ENCODE measurements at regions not wholly inside any gene's neighbourhood (a gene's known extent, or its start where the extent isn't known, plus 50 kb on each side); places are given as distances from the start of the nearest gene placed in this dataset.

DNA sequence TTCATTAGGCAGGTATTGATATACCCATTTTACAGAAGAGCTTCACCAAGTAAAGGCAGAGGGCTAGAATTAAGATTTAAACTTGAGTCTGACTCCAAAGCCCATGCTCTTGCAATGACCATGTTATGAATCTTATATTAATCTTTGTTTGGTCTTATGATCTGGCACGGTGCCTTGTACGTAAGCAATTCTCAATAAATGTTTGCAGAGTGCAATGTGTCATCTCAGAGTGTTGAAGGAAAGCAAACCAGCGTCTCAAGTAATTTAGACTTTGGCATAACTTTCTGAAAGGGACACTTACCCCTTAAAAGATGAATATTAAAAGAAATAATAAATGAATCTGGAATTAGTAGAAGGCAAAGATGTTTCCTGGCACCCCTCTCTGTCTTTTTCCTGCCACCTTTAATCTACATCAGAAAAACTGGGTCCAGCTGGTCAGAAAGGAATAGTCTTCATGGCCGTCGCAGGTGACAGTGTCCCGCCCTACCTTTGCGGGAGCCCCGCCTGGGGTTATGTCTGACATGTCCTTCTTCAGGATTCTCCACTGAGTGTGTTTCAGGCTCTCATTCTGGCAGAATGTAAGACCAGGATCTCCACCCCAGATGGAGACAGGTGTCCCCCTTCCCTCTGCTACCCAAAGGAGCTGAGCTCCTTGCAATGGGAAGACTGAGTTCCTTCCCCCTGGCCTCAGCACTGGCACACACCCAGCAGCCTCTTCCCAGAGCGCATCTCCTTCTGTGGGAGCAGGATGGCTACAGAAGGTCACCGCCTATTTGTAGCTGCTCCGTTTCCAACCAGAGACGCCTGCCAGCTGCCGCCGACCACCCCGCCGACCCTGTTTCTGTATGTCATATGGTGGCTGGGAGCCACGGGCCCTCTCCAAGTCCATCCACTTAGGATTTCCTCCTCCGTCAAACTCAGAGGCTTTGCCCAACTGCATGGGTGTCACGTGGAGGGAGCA, 266.3 kb upstream of the ECI2 start:
- DNase-seq: no peak

DNA sequence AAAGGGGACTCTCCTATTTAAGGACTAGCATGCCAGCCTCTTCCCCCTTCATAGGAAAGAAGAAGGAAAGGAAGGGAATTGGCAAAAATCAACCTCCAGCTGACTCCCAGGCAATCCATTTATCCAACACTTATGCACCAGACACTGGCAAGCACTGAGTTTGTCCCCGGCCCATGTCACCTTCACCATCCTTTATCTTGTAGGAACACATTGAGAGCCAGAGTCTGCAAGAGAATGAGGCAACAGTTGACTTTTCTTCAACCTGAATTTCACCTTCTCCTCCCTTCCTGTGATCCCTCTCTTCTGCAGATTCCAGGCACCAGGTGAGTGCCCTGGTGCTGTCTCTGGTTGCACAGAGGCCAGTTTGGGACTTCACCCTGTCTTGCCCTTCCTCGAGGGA, 264.3 kb upstream of the ECI2 start:
- no peak for DNase-seq

DNA sequence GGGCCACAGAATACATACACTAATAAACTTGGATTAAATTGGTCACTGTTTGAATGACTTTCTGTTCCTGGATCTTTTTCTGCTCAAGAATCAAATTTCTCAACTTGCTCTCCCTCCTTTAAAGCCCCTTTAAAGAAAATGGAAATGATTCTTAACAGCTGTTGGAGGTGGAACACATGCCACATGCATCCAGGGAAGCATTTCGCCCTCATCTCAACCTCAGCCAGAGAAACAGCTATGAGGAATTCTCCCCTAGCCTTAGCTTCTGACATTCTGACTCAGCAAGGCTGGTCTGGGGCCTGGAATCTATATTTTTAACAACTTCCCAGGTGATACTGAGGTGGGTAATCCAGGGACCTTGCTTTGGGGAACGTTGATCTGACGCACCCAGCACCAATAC, 263.4 kb upstream of the ECI2 start:
- no peak for DNase-seq

DNA sequence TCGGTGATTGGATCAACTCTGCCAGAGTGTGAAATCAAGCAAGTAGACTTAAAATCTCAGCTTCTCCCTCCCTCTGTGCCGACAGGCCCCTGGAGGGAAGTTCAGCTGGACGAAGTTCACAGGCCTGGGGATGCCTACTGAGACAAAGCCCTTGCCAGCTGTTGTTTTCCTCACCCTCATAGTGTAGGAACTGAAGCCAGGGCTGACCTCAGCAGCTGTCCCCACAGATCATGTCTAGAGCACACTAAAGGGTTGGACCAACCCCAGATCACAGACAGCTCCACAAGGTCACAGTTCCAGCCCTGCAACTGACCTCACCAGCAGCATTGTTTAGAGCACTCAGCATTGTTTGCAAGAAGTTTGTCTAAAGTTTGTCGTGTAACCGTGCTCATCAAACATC, 261.9 kb upstream of the ECI2 start:
- DNase-seq: no peak

DNA sequence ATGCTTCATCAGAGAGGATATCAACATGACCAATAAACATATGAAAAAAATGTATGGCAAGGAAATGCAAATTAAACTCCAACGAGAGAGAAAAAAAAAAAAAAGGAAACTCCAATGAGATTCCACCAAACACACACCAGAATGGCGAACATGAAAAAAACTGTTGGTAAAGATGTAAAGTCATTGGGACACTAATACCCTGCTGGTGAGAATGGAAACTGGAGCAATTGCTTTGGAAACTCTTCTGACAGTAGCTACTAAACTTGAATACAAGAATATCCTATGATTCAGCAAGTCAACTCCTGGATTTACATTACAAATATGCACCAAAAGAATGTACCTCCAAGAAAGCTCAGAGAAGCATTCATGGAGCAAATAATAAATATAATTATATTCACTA, 260.7 kb upstream of the ECI2 start:
- no peak for DNase-seq

DNA sequence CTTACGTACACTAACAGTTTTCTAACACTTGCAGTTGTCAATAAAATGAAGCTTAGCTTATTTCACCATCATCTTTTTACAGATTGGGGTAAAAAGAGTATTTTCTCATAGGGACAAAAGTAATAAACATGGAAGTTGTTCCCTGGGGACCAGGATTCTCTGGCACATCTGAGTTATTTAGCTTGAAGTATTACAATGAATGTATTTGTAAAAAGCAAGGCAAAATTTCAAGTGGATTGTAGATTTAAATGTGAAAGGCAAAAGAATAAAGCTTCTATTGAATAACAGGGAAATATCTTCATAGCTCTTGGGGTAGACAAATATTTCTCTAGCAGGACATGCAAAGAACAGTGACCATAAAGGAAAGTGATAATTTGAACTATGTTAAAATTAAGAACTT, 260.0 kb upstream of the ECI2 start:
- no peak for DNase-seq

DNA sequence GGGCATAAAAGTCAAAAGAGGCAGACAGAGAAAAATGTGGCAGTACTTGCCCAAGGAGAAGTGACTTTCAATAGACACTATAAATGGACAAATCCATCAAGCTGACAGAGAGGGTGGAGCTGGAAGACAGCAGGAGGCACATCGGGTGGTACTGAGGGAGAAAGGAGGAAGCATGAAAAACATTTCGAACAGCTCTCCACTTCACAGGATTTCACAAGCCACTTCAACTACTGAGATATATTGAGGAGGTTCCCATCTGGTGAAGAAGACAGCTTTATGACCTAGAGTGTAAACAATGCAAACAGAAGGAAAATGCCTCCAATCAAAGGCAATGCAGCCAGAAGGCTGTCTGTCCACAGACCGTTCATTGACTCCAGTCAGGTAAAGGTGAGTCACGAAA, 259.4 kb upstream of the ECI2 start:
- DNase-seq: no peak

DNA sequence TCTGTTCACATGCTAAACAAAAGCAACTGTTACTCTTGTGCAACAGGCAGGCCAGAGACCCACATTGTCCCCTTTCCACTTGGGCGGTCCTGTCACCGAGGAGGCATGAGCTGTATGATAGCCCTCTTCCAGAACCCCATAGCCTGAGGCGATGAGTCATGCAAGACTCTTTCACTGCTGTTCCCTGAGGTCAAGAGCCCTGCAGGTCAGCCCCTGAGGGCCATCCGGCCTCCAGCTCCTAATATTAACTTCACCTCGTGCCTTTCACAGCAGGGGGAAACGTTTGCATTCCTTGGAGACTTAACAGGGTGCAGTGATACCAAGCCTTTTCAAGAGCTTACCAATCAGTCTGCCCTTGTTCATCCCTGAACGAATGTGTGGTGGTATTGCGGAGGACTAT, 253.3 kb upstream of the ECI2 start:
- no peak for DNase-seq

DNA sequence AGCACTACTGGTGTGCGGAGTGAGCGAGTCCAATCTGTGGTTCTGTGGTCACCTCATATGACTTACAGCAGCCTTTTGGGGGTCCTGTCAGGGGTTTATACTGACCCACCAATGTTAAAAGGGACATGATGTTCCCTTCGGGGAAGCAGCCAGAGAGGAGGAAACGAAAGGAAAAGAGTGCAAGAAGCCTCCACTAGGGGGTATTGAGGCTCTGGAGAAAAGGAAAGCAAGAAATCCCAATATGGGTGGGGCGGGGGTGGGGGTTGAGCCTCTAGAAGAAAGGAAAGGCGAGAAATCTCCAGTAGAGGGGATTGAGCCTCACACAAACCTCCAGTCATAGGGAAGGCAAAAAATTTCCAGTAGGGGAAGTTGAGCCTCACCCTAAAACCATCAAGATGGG, 249.3 kb upstream of the ECI2 start:
- DNase-seq: no peak

DNA sequence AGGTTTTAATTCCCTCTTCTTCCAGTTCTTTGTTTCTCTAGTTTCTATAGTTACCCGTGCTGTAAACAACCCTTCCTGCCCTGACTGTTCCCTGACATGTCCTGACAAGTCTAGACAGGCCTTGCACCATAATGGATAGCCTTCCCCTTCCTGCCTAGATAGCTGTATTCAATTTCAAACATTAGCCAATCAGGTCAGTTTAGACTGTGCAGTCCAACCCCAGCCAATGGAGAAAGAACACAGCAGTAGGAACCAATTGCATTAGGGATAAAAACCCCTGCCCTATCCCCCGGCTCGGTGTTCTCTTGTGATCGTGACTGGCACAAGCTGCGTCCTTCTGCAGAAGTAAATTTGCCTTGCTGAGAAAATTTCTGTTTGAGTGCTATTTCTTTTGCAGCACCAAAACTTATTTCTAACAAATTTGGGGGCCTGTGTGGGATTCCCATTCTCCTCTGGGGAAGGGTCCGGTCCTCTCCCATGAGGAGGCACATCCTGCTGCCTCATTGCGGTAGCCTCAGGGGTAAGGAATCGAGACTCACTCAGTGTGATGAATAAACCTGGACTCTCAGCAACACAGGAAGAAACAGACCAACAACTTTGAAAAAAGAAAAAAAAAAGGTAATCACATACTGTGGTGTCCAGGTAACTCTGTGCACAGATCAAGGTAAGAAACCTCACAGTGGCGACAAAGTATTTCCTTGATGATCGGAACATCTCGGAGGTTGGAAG, 248.7 kb upstream of the ECI2 start:
- DNase-seq: no peak

DNA sequence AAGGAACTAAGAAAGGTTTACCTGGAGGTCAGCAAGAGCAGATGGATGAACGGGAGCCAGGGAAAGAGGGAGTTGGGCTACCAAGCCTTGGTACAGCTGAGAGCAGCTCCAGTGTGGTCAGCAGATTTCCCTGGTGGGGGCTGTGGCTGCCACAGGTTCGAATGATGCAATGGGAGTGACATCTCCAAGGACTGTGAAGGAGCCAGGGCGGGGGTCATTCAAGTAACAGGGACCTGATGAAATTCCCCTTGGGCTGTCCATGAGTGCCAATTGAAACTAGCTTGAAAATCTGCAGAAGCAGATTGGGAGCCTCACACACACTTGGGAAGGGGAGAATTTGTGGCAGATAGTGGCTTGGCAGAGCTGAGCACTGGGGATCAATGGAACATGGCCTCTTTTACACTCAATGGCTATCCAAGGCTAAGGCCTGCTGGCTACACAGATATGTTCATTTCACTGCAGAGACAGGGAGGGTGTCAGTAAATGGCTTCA, 247.0 kb upstream of the ECI2 start:
- no peak for DNase-seq

DNA sequence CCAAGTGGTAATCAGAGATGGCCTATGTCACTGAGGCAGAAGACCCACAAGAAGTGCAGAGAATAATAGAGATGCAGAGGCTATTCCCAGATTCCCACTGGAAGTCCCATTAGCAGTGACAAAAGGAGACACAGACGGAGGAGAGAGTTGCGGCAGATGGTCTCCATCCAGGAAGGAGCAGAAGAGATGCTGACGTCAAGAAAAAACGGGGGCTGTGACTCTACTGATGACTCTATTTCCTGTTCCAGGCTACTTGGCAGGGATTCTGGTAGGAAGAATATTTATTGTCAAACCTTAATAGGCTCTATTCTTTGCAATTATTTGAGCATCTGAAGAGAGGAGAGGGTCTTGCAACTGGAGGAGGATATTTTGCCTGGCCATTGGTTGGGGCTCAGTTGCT, 246.0 kb upstream of the ECI2 start:
- DNase-seq: no peak

DNA sequence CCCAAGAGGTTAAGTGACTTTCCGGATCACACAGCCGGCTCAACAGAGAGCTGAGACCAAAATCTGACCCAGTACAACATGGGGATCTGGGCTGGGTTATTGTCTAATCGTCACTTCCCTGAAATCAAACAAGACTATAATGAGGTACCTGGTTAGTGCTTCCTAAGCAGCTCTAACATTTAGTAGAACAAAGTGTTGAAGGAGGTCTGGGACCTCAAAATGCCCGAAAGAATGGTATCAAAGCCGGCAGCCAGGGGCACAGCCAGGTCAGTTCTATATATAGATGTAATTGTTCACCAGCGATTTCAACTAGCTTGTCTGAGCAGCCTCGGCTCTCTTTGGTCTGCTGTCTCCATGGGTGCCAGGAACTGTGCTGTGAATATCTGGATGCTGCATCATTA, 245.5 kb upstream of the ECI2 start:
- DNase-seq: no peak

DNA sequence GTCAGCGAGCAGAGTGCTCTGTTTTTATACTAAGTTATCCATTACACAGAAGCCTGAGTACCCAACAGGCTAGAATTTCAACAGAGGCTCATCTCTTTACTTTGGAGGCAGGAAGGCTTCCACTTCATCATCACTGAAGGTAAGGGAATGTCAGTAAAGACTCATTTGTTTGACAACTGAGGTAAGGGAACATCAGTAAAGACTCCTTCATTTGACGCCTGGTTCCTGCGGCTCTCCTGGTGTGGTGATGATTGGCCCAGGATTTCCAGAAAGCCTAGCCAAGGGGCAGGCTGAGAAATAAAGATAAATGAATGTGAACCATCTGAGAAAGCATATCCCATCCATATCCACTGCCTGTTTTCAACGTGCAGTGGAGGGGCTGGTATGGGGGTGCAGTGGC, 244.6 kb upstream of the ECI2 start:
- DNase-seq: no peak

DNA sequence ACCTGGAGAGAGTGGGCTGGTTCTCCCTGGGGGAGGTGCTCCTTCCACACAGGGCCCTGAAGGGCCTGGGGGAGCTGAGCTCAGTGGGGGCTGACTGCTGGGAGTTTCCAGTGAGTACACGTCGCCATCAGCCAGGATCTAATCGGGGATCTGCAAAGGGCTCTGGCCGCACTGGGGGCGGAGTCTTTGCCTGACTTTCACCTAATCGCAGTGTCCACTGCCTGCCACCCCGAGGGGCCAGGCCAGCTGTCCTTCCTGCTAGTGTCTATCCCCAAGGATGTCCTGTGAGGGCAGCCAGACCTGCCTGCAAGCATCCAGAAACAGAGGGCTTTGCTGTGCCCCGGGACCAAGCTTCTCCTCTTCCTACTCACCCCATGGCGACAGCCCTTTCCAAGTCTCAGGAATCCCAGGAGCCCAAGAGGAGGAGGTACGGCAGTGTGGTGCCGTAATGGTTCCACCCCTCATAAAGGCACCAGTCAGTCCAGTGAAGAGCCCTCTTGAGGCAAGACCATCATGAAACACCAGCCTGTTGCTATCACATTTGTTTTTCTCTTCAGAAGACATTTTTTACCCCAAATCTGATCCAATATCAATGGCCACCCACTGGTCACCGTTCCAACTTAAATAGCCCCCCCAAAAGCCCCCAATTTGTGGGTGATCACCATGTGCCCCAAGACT, 243.1 kb upstream of the ECI2 start:
- DNase-seq: no peak

DNA sequence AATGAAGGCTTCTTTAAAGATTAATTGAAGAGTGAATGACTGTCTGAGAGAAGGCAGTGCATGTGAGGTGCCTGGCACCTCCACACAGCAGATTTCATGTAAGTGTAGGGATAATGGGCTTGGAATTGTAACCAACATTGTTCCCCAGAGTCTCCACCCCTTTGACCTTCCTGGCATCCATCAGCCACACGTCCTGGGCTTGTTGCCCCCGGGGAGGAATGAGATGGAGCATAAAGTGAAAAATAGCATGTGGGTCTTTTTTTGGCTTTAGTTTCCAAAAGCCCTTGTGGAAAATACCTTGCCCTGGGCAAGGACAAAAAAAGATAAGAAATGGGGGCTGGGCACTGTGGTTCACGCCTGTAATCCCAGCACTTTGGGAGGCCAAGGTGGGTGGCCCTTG, 242.2 kb upstream of the ECI2 start:
- DNase-seq: no peak

DNA sequence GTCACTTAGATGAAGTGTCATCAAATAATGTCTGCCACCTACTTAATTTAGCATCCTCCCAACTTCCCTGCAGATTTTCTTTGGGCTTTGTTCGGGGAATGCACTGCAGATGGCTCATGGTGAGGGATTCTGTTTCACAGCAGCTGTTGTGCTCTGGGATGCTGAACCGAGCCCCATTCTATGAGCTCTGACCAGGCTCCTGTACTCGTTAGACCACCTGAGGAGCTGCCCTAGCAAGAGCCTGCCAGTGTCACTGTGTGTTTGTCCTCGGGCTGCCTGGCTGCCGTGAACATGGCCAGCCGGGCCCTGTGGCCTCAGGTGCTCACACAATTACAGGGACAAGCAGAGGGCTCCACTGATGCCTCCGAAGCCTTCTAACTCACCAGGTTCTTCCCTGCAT, 238.8 kb upstream of the ECI2 start:
- no peak for DNase-seq

DNA sequence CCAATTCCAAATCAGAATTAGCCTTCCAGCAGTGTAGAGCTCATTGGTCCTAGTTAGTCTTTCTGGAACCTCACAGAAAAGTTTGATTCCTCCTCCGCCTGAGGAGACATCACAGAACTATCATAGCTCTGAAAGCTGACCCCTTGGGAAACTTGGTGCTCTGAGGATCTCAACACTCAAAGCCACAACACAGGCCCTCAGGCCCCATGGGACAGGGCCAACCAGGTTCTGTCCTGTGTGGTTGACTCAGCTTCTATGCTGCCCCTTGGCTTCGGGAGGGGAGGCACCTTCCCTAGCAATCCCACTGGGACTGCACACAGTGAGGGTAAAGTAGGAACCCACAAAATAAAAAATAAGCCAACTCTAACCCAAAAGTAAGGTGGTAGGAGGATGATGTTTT, 237.5 kb upstream of the ECI2 start:
- no peak for DNase-seq

DNA sequence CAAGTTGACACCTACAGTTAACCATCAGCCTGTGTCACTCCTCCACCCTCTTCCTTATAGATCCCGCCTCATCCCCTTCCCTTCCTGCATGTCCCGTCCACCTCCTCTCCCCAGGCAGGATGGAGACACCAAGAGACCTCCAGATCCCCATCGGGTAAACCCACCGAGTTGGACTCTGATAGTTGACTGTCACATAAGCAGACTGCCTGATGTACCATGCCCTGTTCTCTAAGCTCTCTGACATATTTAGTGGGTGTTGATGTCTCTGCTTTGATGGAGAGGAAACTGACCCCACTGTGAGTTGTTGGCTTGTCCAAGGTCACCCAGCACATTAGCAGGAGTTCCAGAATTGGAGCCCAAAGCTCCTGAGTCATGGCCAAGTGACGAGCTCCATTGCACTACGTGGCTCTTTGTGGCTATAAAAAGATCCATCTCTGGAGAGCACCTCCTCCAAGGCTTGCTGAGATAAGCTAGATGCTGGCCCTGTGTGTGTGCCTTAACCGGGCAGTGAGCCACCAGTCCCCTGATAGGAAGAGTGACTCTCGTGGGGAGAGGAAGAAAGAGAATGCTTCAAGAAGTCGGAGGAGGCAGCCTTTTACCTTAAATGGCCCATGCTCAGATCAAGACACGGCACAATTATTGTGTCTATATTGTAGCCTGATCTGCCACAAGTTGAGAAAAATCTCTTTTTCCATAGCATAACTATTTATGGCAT, 236.0 kb upstream of the ECI2 start:
- DNase-seq: no peak

DNA sequence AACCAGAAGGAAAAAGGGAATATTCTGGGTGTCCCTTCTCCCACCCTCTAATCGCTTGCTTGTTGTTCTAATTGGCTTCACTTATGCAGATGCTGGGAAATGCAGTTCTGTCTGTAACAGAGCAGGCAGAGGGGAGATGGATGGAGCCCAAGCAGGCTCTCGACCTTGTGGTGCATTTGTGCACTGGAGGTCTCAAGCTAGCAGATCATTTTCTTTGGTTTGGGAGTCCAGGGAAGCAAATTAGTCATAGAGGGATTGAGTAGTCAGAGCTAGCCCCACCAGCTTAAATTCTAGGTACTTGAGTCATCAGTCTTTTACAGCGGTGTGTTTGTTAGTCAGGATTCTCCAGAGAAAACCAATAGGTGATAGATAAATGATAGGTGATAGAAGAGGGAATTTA, 234.7 kb upstream of the ECI2 start:
- DNase-seq: no peak

DNA sequence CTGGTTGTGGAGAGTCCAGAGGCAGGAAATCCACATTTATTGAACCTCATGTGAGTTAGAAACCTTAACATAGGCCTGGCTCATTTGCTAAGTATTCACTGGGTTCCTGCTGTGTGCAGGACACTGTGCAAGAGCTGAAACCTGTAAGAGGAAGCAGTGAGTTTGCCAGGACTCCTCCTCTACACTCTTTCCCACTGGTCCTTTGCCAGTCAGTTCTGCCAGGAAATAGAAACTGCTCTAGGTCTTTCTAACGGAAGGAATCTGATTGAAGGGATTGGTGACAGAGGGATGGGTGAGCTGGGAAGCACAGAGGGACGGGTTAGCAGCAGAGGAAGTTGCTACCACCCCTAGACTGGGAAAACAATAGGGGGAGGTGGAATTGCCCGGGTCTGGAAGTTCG, 234.2 kb upstream of the ECI2 start:
- DNase-seq: no peak

DNA sequence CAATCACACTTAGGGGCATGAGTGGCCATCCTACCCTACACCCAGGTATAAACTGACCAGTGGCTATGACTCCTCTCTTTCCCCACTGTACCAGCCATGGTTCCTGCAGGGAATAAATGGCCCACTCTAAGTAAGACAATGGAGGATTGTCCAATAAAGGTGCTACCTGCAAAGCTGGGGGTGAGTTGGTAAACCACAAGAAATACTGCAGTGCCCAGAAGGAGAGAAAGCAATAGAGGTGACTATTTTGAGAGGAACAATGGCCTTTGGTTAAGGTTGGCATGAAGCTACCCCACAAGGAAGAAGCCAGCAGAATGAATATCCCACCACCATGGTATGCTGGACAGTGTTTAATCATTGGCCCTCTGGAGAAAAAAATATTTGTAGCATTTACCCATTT, 233.3 kb upstream of the ECI2 start:
- no peak for DNase-seq

DNA sequence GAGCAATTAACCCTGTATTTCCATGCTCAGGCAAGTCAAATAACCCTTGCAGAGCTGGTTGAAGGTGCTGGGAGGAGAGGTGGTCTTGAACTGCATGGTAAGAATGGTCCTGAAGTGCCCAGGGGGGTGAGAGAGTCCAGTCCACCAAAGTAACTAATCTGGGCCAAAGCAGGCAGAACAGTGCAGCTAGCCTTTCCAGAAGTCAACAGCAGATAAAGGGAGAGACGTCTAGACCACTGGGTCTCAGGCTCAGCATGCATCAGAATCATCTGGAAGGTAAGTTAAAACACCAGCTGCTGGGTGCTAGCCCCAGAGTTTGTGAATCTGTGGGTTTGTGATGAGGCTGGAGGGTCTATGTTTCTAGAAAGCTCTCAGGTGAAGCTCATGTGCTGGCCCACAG, 232.3 kb upstream of the ECI2 start:
- no peak for DNase-seq

Measured in stimulated activated naive CD4-positive, alpha-beta T cell treated with Interleukin-2 at 50 U/mL for 16 hours (primary cell).